OCI-LY3 (cell line): ENCODE measurements at regions not wholly inside any gene's neighbourhood (a gene's known extent, or its start where the extent isn't known, plus 50 kb on each side); places are given as distances from the start of the nearest gene placed in this dataset.
"Not testable (repeated sequence)": the region's sequence is repeated elsewhere in the genome, so short reads cannot be mapped to it uniquely, and the experiment has no call there.

Experiments
- H2AFZ ChIP-seq: fragments of 200-600, 300-600 bp; shearing (Covaris generic); 2 replicates; pipeline ENCODE4 v1.6.0; 2014; ENCODE audit warnings: antibody characterized with exemption, low read depth, low read length
- H3K27ac ChIP-seq: fragments of 200-600, 300-600 bp; sonication (generic); 2 replicates; pipeline ENCODE4 v1.5.1; 2014; ENCODE audit warnings: mild to moderate bottlenecking, low read length, moderate library complexity, mixed read lengths
- H3K27me3 ChIP-seq: fragments of 200-600, 300-600 bp; sonication (generic); 2 replicates; pipeline ENCODE4 v1.6.1; 2014; ENCODE audit warnings: low read depth, low read length, mixed read lengths
- H3K36me3 ChIP-seq: fragments of 200-600, 300-600 bp; sonication (generic); replicated peaks from 2 replicates; pipeline ENCODE3; 2014; ENCODE audit warnings: low read depth, low read length, mixed read lengths
- H3K4me1 ChIP-seq: fragments of 300-600, 200-600 bp; sonication (generic); 2 replicates; pipeline ENCODE4 v1.6.1; 2014; ENCODE audit warnings: low read length, mixed read lengths
- H3K4me2 ChIP-seq: fragments of 200-600, 300-600 bp; sonication (generic); 2 replicates; pipeline ENCODE4 v1.6.1; 2014; ENCODE audit warnings: low read length, mixed read lengths
- H3K4me3 ChIP-seq: fragments of 300-600, 200-600 bp; sonication (generic); 2 replicates; pipeline ENCODE4 v1.5.1; 2014; ENCODE audit warnings: antibody characterized with exemption, mild to moderate bottlenecking, low read length, moderate library complexity
- H3K79me2 ChIP-seq: fragments of 300-600, 200-600 bp; shearing (Covaris generic); 2 replicates; pipeline ENCODE4 v1.6.1; 2014; ENCODE audit warnings: mild to moderate bottlenecking, low read length, mixed read lengths
- H3K9ac ChIP-seq: fragments of 300-600, 200-600 bp; shearing (Covaris generic); 2 replicates; pipeline ENCODE4 v1.6.0; 2014; ENCODE audit warnings: mild to moderate bottlenecking, low read length, moderate library complexity
- H3K9me3 ChIP-seq: fragments of 200-600, 300-600 bp; shearing (Covaris generic); 2 replicates; pipeline ENCODE4 v1.6.1; 2014; ENCODE audit warnings: low read length, mixed read lengths; ENCODE audit not compliant: insufficient read depth
- H4K20me1 ChIP-seq: fragments of 200-600, 300-600 bp; sonication (generic); 2 replicates; pipeline ENCODE4 v1.6.1; 2016; ENCODE audit warnings: low read length, mixed read lengths; ENCODE audit not compliant: insufficient read depth
- CTCF ChIP-seq: fragments of 200-600, 300-600 bp; sonication (generic); IDR thresholded peaks from 2 replicates; pipeline ENCODE4 v1.5.1; 2014; ENCODE audit warnings: antibody characterized with exemption, low read length, low read depth
- EZH2phosphoT487 ChIP-seq: fragments of 200-600 bp; shearing (Covaris generic); IDR thresholded peaks from 2 replicates; pipeline ENCODE4 v1.6.1; 2018; ENCODE audit warnings: antibody characterized with exemption, mixed run types, low read depth

GRCh38 chr9:32881948-32882347 is 98.6 kb downstream of the TMEM215 start:
- H3K9me3 ChIP-seq: no peaks in the 10 kb centered on the region
- no peaks in the 10 kb centered on the region for H4K20me1 ChIP-seq
- no peak overlapping the region for H3K4me2 ChIP-seq
- H3K9ac ChIP-seq: no peak overlapping the region
- H3K27ac ChIP-seq: no peak overlapping the region
- H3K4me3 ChIP-seq: no peak overlapping the region
- H3K79me2 ChIP-seq: no peaks in the 10 kb centered on the region
- H3K4me1 ChIP-seq: peaks cover 9% of the 10 kb centered on the region
- H3K27me3 ChIP-seq: no peaks in the 10 kb centered on the region
- H2AFZ ChIP-seq: no peak overlapping the region
- H3K36me3 ChIP-seq: no peaks in the 10 kb centered on the region
- TF ChIP-seq EZH2phosphoT487: no peak
- TF ChIP-seq CTCF: no peak

- Histone ChIP-seq H3K9ac (no peak overlapping the region), H3K36me3 (no peaks in the 10 kb centered on the region), H3K27me3 (no peaks in the 10 kb centered on the region), H4K20me1 (no peaks in the 10 kb centered on the region), H3K79me2 (no peaks in the 10 kb centered on the region), H3K9me3 (no peaks in the 10 kb centered on the region), H3K27ac (no peak overlapping the region), H3K4me2 (no peak overlapping the region), H3K4me1 (peaks cover 7% of the 10 kb centered on the region), H2AFZ (no peak overlapping the region), H3K4me3 (no peak overlapping the region)
- TF ChIP-seq CTCF (no peak), EZH2phosphoT487 (no peak)
These were observed 99.4 kb downstream of the TMEM215 start for GRCh38 chr9:32882705-32883104.

DNA sequence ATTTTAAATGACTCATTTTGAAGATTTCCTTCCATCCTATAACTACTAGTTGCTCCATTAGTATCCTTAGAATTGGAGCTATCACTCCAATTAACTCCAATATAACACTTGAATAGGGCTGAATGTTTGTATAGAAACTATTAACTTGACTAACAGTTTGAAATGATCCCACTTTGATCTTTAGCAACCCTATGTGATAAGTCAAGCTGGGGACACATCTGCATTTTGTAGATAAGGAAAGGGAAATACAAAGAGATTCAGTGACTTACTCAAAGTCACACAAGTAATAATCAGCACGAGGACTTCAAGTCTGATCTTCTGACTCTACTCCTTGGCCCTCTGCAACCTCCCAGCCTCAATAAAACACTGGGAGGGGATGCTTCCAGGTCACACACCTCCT is 101.1 kb downstream of the TMEM215 start:
- H3K9me3 ChIP-seq: no peaks in the 10 kb centered on the region
- H3K4me2 ChIP-seq: no peak overlapping the region
- H3K4me3 ChIP-seq: no peak overlapping the region

GRCh38 chr9:32886021-32886420 is 102.7 kb downstream of the TMEM215 start:
- Histone ChIP-seq H3K9me3 (no peaks in the 10 kb centered on the region), H4K20me1 (no peaks in the 10 kb centered on the region), H3K36me3 (no peaks in the 10 kb centered on the region), H3K79me2 (no peaks in the 10 kb centered on the region), H3K9ac (no peak overlapping the region), H3K27me3 (peaks cover 3% of the 10 kb centered on the region), H3K27ac (no peak overlapping the region), H3K4me1 (no peaks in the 10 kb centered on the region), H3K4me3 (no peak overlapping the region), H2AFZ (no peak overlapping the region), H3K4me2 (no peak overlapping the region)
- TF ChIP-seq CTCF (no peak), EZH2phosphoT487 (no peak)

More for the DNA sequence above, 101.1 kb downstream of the TMEM215 start:
- TF ChIP-seq EZH2phosphoT487 (no peak), CTCF (no peak)
- Histone ChIP-seq H3K27me3 (no peaks in the 10 kb centered on the region), H3K4me1 (no peaks in the 10 kb centered on the region), H2AFZ (no peak overlapping the region), H4K20me1 (no peaks in the 10 kb centered on the region), H3K79me2 (no peaks in the 10 kb centered on the region), H3K36me3 (no peaks in the 10 kb centered on the region), H3K9ac (no peak overlapping the region), H3K27ac (no peak overlapping the region)

DNA sequence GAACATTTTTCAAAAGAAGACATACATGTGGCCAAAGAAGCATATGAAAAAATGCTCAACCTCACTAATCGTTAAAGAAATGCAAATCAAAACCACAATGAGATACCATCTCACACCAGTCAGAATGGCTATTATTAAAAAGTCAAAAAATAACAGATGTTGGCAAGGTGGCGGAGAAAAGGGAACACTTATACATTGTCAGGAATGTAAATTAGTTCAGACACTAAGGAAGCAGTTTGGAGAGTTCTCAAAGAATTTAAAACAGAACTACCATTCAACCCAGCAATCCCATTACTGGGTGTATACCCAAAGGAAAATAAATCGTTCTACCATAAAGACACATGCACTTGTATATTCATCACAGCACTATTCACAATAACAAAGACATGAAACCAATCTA is 106.9 kb downstream of the APTX start:
- not testable (repeated sequence) for H3K4me2 ChIP-seq, H3K4me1 ChIP-seq, H3K9me3 ChIP-seq, H3K4me3 ChIP-seq, H3K36me3 ChIP-seq, H3K27ac ChIP-seq, H4K20me1 ChIP-seq, H3K9ac ChIP-seq, H3K79me2 ChIP-seq, H2AFZ ChIP-seq
- peaks cover 19% of the 10 kb centered on the region for H3K27me3 ChIP-seq
